ENCODE measurements at regions not wholly inside any gene's neighbourhood (a gene's known extent, or its start where the extent isn't known, plus 50 kb on each side); places are given as distances from the start of the nearest gene placed in this dataset.
"Not testable (repeated sequence)": the region's sequence is repeated elsewhere in the genome, so short reads cannot be mapped to it uniquely, and the experiment has no call there.

DNA sequence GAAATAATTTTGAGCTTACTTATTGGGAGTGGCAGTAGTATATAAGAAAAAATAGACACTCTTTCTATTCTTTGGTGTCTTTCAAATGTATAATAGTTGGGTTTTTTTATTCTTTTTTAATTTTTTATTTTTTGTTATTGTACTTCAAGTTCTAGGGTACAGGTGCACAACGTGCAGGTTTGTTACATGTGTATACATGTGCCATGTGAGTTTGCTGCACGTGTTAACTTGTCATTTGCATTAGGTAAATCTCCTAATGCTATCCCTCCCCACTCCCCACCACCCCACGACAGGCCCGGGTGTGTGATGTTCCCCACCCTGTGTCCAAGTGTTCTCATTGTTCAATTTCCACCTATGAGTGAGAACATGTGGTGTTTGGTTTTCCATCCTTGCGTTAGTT lies 1552.4 kb upstream of the B3GALT2 start:
- DNase-seq = not testable (repeated sequence)

DNA sequence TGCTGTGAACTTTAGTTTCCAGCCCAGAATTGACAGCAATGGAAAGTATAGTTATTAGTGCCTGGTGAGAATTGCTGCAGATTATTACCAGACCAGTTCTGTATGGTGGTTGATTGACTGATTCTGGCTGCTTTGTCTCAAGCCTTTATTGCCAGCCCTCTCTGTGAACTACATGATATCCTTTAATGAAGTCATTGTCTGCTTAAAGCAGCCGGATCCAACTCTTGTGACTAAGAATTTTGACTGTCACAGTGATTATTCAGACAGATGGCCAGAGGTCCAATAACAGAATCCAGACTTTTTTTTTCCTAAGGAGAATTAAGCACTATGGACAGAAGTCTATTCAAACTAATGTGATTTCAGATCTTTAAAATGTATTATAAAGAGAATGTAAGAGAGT lies 1548.6 kb upstream of the B3GALT2 start:
- no peak for DNase-seq

DNA sequence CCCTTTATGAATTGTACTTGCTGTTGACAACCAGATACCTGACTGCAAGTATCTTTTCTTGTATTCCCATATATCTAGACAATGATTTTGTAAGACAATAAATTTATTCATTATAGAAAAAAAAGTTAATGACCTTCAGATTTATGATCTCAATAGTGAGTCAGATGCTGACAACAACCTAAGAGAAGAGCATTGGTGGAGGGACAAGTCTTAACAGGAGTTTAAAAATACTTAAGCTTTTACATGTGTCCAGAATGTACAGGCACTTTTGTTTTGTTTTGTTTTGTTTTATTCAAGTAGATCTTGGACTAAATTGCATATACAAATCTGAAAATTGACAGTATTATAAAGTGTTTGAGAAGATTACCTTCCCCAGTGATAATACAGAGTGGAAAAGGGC lies 1544.6 kb upstream of the B3GALT2 start:
- DNase-seq = no peak

DNA sequence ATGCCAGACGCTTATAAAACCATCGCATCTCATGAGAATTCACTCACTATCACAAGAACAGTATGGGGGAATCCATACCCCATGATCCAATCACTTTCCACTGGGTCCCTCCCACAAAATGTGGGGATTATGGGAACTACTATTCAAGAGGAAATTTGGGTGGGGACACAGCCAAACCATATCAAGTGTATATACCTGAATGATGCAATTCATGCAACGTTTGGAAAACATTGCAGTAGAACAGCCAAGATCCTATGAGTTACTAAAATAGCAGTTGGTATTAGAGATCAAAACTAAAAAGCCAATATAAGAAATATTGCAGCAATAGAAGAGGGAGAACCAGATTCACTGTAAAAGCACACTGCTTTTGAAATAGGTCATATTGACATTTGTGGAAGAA lies 1543.9 kb upstream of the B3GALT2 start:
- no peak for DNase-seq

DNA sequence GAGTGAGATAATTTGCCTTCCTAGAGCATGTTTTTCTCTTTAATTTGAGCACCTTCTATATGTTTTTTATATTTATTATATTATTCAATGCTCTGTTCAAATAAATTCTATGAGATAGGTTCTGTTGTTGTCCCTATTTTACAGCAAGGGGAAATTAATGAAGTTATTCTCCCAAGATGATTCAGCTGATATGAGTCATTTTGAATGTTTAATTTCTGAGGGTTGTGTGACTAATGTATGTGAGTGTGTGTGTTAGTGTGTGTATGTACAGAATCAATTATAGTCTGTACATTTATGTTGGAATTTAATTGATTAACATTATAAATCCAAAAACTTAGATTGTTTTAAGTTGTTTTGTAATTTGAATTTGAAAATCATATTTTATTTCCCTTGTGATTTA lies 1536.7 kb upstream of the B3GALT2 start:
- no peak for DNase-seq

DNA sequence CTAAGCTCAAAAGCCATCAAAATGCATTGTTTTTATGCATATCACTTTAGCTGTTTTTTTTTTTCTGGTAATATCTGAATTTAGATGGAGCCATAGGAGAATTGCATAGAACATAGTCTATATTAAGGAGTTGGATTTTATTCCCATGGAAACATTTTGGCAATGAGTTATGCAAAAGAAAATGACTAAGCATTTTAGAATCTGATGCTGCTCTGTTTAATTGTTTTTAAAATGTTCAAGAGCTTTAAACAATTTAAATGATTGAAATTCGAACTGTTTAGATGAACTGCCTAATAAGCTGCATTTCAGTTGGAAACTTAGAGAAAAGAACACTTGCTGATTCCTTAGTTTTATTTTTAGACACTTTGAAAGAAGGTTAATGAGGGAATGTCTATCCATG lies 1531.5 kb upstream of the B3GALT2 start:
- DNase-seq = no peak

- DNase-seq = no peak
These were observed 1530.9 kb upstream of the B3GALT2 start for GRCh38 chr1:194717334-194717733.

GRCh38 chr1:194710671-194711070 lies 1524.3 kb upstream of the B3GALT2 start:
- DNase-seq = no peak

GRCh38 chr1:194709439-194709838 lies 1523.0 kb upstream of the B3GALT2 start:
- no peak for DNase-seq

- no peak for DNase-seq
These were observed 1520.7 kb upstream of the B3GALT2 start for GRCh38 chr1:194707074-194707473.

DNA sequence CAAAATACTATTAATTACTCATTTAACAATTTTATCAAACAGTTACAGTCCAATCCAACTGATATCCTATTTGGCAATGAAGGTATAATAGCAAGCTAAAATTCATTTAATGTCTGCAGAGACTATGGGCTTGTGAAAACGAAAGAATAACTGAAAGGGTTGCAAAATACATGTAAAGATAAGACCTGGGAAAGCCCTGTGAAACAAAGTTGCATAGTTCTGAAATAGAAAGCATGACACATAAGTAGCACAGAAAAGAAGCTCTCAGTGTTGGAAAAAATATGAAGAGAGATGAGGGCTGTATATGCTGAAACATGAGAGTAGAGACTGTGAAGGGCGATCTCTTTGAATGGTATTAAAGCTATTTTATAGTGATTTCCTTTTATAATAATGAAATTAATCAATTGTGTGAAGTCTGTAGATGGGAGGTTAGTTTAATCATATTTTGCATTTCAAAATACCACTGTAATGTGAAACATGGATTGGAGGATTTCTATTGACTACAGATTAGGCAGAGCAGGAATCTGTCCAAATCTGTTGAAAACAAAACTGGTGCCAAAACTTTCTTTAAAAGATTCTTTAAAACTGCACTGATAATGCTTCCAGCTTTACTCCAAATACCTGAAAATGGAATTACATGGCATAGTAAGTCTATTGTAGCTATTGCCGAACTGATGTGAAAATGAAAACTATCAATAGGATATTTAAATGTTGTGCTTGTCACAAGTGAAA lies 1518.9 kb upstream of the B3GALT2 start:
- no peak for DNase-seq

DNA sequence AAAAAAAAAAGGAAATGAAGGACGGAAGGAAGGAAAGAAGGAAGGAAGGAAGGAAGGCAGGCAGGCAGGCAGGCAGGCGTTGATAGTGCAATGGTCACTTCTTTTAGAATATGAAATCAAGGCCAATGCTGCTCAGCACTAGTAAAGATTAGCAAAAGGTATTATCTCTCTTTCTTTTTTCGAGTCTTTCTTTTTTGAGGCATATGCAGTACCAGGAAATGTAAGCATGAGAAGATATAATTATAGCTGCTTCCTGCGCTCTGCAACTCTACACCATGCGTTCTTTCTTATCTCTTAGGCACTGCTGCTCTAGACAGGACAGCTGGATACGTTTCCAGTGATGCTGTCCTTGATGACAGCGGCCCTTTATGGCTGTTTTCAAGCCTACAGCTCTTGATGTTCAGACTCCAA lies 1512.5 kb upstream of the B3GALT2 start:
- DNase-seq = no peak

- no peak for DNase-seq
These were observed 1506.8 kb upstream of the B3GALT2 start for GRCh38 chr1:194693244-194693643.

- DNase-seq = no peak
These were observed 1498.2 kb upstream of the B3GALT2 start for GRCh38 chr1:194684636-194685035.

- no peak for DNase-seq
These were observed 1471.7 kb upstream of the B3GALT2 start for GRCh38 chr1:194658090-194658439.

GRCh38 chr1:194654956-194655355 lies 1468.5 kb upstream of the B3GALT2 start:
- DNase-seq = no peak

DNA sequence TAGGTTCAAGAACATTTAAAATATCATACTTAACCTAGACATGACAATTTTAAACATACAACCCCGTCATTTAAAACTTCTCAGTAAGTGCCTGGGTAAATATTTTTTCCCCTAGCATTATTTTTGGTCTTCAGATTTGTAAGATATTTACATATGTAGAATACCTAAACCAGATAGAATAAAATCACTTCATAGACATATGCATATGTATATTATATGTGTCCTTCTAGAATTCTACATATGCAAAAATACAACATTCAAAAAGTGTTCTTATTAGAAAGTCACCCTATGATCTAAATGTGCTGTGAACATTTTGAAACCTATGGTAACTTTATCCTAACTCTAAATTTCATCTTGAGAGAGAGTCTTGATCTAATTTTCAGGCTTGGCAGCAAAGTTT lies 1467.0 kb upstream of the B3GALT2 start:
- no peak for DNase-seq

GRCh38 chr1:194647118-194647517 lies 1460.7 kb upstream of the B3GALT2 start:
- DNase-seq = no peak

GRCh38 chr1:194644528-194644927 lies 1458.1 kb upstream of the B3GALT2 start:
- DNase-seq = no peak

DNA sequence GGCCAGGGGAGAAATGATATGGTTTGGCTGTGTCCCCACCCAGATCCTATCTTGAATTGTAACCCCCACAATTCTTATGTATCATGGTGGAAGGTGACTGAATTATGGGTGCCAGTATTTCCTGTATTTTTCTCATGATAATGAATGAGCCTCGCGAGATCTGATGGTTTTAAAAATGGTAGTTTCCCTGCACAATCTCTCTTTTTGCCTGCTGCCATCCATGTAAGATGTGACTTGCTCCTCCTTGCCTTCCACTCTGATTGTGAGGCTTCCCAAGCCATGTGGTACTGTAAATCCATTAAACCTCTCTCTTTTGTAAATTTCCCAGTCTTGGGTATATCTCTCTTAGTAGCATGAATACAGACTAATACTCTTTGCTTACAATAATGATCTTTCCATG lies 1453.9 kb upstream of the B3GALT2 start:
- no peak for DNase-seq

DNA sequence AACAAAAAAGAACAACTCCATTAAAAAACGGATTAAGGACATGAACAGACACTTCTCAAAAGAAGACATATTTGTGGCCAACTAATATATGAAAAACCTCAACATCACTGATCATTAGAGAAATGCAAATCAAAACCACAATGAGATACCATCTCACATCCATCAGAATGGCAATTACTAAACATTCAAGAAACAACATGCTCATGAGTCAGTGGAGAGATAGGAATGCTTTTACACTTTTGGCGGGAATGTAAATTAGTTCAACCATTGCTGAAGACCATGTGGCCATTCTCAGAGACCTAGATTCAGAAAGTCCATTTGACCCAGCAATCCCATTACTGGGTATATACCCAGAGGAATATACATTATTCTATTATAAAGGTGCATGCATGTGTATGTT lies 1442.6 kb upstream of the B3GALT2 start:
- DNase-seq = no peak

DNA sequence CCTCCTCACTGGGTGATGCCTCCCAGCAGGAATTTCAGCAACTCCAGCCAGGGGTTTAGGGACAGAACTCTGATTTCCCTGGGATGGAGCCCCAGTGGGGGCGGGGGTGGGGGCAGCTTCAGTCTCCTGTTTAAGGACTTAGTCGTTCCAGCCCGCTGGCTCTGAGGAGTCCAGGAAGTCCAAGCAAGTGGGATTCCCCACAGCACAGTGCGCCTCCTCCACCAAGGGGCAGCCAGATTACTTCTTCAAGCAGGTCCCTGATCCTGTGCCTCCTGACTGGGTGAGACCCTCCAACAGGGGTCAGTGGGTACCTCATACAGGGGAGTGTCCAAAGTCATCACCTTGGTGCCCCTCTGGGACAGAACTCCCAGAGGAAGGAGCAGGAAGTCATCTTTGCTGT lies 1438.4 kb upstream of the B3GALT2 start:
- no peak for DNase-seq

DNA sequence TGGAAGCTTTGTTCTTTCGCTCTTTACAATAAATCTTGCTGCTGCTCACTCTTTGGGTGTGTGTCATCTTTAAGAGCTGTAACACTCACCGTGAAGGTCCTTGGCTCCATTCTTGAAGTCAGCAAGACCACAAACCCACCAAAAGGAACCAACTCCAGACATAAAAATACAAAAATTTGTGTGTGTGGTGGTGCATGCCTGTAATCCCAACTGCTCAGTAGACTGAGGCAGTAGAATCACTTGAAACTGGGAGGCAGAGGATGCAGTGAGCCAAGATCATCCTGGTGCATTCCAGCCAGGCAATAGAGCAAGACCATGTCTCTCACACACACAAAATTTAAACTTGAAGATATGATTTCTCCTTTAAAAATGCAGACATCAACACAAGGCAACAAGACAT lies 1431.7 kb upstream of the B3GALT2 start:
- DNase-seq = no peak

GRCh38 chr1:194617272-194617671 lies 1430.9 kb upstream of the B3GALT2 start:
- not testable (repeated sequence) for DNase-seq

DNA sequence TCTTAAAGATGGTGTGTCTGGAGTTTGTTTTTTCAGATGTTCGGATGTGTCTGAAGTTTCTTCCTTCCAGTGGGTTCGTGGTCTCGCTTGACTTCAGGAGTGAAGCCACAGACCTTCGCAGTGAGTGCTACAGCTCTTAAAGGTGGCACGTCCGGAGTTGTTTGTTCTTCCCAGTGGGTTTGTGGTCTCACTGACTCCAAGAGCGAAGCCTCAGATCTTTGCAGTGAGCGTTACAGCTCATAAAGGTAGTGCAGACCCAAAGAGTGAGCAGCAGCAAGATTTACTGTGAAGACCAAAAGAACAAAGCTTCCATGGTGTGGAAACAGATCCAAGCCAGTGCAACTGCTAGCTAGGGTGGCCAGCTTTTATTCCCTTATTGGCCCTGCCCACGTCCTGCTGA lies 1430.4 kb upstream of the B3GALT2 start:
- no peak for DNase-seq

GRCh38 chr1:194602184-194602583 lies 1415.8 kb upstream of the B3GALT2 start:
- no peak for DNase-seq
